PC-9 (cell line): ENCODE measurements at regions not wholly inside any gene's neighbourhood (a gene's known extent, or its start where the extent isn't known, plus 50 kb on each side); places are given as distances from the start of the nearest gene placed in this dataset.

ENCODE experiments used
- BruUV-seq: library from RNA; stranded (reverse); fragments of 400-500 nt; replicated peaks from 2 replicates; lab custom pipeline; 2021; lab: Mats Ljungman, UMichigan
- CTCF ChIA-PET: fragments of 300-600 bp; sonication (Branson Sonifier 250); formaldehyde crosslinking; loops from one replicate; lab custom pipeline; 2022; ENCODE audit warnings: antibody characterized with exemption; lab: Charles Lee
- POLR2A ChIA-PET: fragments of 300-600 bp; sonication (Branson Sonifier 250); formaldehyde crosslinking; loops from one replicate; lab custom pipeline; 2022; ENCODE audit warnings: antibody characterized with exemption; ENCODE audit not compliant: unreplicated experiment; lab: Charles Lee
- DNase-seq, 2 experiments: peaks; one replicate each; pipeline versions ENCODE4 v3.0.0 to v3.0.0-alpha.2; 2015 to 2022; ENCODE audit warnings: mixed read lengths in 1 of 2
- H2AFZ ChIP-seq: fragments of 200-600 bp; sonication (generic); 2 replicates; pipeline ENCODE4 v1.8.1; 2017; ENCODE audit warnings: antibody characterized with exemption
- H3F3A ChIP-seq: fragments of 200-600 bp; sonication (generic); 2 replicates; pipeline ENCODE4 v1.8.1; 2017; ENCODE audit warnings: antibody characterized with exemption, mild to moderate bottlenecking, low read depth; ENCODE audit not compliant: insufficient read depth
- H3K27ac ChIP-seq: fragments of 200-600 bp; sonication (generic); 2 replicates; pipeline ENCODE4 v1.6.1; 2016; ENCODE audit warnings: mixed run types
- H3K27me3 ChIP-seq: fragments of 200-600 bp; sonication (generic); 2 replicates; pipeline ENCODE4 v1.6.1; 2016; ENCODE audit warnings: low read depth, mixed run types; ENCODE audit not compliant: insufficient read depth
- H3K36me3 ChIP-seq: fragments of 200-600 bp; sonication (generic); 2 replicates; pipeline ENCODE4 v1.6.1; 2016; ENCODE audit warnings: low read depth, mixed run types
- H3K4me1 ChIP-seq: fragments of 200-600 bp; sonication (generic); replicated peaks from 2 replicates; pipeline ENCODE4 v1.6.1; 2016; ENCODE audit warnings: mixed run types; ENCODE audit not compliant: insufficient read depth
- H3K4me2 ChIP-seq: fragments of 200-600 bp; sonication (generic); 2 replicates; pipeline ENCODE4 v1.6.1; 2017; ENCODE audit warnings: mixed run types
- H3K4me3 ChIP-seq: fragments of 200-600 bp; sonication (generic); 2 replicates; pipeline ENCODE4 v1.6.1; 2016; ENCODE audit warnings: mixed run types
- H3K79me2 ChIP-seq: fragments of 200-600 bp; sonication (generic); 2 replicates; pipeline ENCODE4 v1.6.1; 2017; ENCODE audit warnings: low read depth, mixed run types
- H3K9me2 ChIP-seq: fragments of 200-600 bp; sonication (generic); 2 replicates; pipeline ENCODE4 v1.8.1; 2017; ENCODE audit warnings: mild to moderate bottlenecking; ENCODE audit not compliant: insufficient read depth
- H3K9me3 ChIP-seq: fragments of 200-600 bp; sonication (generic); 2 replicates; pipeline ENCODE4 v1.8.1; 2016; ENCODE audit warnings: low read depth; ENCODE audit not compliant: insufficient read depth
- H4K20me1 ChIP-seq: fragments of 200-600 bp; sonication (generic); 2 replicates; pipeline ENCODE4 v1.8.1; 2017; ENCODE audit not compliant: insufficient read depth
- CTCF ChIP-seq: fragments of 200-600 bp; sonication (generic); conservative IDR thresholded peaks from 2 replicates; pipeline ENCODE4 v1.6.1; 2017; ENCODE audit warnings: mixed run types, antibody characterized with exemption, mild to moderate bottlenecking, moderate library complexity
- EZH2 ChIP-seq: fragments of 200-600 bp; sonication (generic); IDR thresholded peaks from 2 replicates; pipeline ENCODE4 v1.8.0; 2017; ENCODE audit warnings: antibody characterized with exemption, low read depth
- intact Hi-C: fragments of 100-400 bp; cut with micrococcal nuclease; formaldehyde crosslinking; loops from one replicate; pipeline ENCODE4 v1.10.0; 2022; ENCODE audit not compliant: unreplicated experiment

GRCh38 chr15:66891776-66892175, 173.6 kb upstream of the SMAD3 start:
- CTCF ChIA-PET = no interaction called here
- no peak overlapping the region for H2AFZ ChIP-seq
- TF ChIP-seq EZH2 (no peak), CTCF (no peak)
- H3K4me2 ChIP-seq = no peak overlapping the region
- no peaks in the 10 kb centered on the region for H3K36me3 ChIP-seq
- H3K4me3 ChIP-seq = no peak overlapping the region
- H3K9me2 ChIP-seq = no peaks in the 10 kb centered on the region
- H3K27ac ChIP-seq = no peak overlapping the region
- DNase-seq = no peak
- peaks cover 7% of the 10 kb centered on the region; the same call in 1 of the 2 replicates for H3K4me1 ChIP-seq
- no peaks in the 10 kb centered on the region for H3F3A ChIP-seq
- intact Hi-C loops = no loop called here
- BruUV-seq = no TSS peak
- H4K20me1 ChIP-seq = no peaks in the 10 kb centered on the region
- H3K27me3 ChIP-seq = no peaks in the 10 kb centered on the region
- POLR2A ChIA-PET = no interaction called here
- H3K79me2 ChIP-seq = no peaks in the 10 kb centered on the region
- no peaks in the 10 kb centered on the region for H3K9me3 ChIP-seq

GRCh38 chr15:66893294-66893693, 172.1 kb upstream of the SMAD3 start:
- Histone ChIP-seq H3K27ac (no peak overlapping the region), H3K79me2 (no peaks in the 10 kb centered on the region), H3K9me3 (no peaks in the 10 kb centered on the region), H3K36me3 (no peaks in the 10 kb centered on the region), H3K4me1 (no peaks in the 10 kb centered on the region; the same call in 1 of the 2 replicates), H3K9me2 (no peaks in the 10 kb centered on the region), H3F3A (no peaks in the 10 kb centered on the region), H2AFZ (no peak overlapping the region), H3K4me2 (no peak overlapping the region), H3K27me3 (no peaks in the 10 kb centered on the region), H3K4me3 (no peak overlapping the region), H4K20me1 (no peaks in the 10 kb centered on the region)
- POLR2A ChIA-PET = no interaction called here
- intact Hi-C loops = no loop called here
- no TSS peak for BruUV-seq
- TF ChIP-seq CTCF (no peak), EZH2 (no peak)
- CTCF ChIA-PET = interaction anchor here (0.6 kb wide), 1 partner anchor 377 kb away, joined by 5 read pairs; no protein-coding TSS in a partner anchor
- no peak for DNase-seq

- TF ChIP-seq EZH2 (no peak), CTCF (no peak)
- Histone ChIP-seq H3K36me3 (no peaks in the 10 kb centered on the region), H2AFZ (no peak overlapping the region), H3K9me3 (no peaks in the 10 kb centered on the region), H3K27me3 (no peaks in the 10 kb centered on the region), H3K4me2 (no peak overlapping the region), H4K20me1 (no peaks in the 10 kb centered on the region), H3K79me2 (no peaks in the 10 kb centered on the region), H3K4me1 (no peaks in the 10 kb centered on the region), H3K9me2 (no peaks in the 10 kb centered on the region), H3K27ac (no peak overlapping the region), H3K4me3 (no peak overlapping the region), H3F3A (no peaks in the 10 kb centered on the region)
- no TSS peak for BruUV-seq
- POLR2A ChIA-PET = no interaction called here
- DNase-seq = no peak
- CTCF ChIA-PET = interaction anchor here (0.7 kb wide), 1 partner anchor 303 kb away, joined by 3 read pairs; no protein-coding TSS in a partner anchor
- intact Hi-C loops = no loop called here
These were observed 171.0 kb upstream of the SMAD3 start for GRCh38 chr15:66894363-66894762.
